ENCODE measurements at regions not wholly inside any gene's neighbourhood (a gene's known extent, or its start where the extent isn't known, plus 50 kb on each side); places are given as distances from the start of the nearest gene placed in this dataset.

DNA sequence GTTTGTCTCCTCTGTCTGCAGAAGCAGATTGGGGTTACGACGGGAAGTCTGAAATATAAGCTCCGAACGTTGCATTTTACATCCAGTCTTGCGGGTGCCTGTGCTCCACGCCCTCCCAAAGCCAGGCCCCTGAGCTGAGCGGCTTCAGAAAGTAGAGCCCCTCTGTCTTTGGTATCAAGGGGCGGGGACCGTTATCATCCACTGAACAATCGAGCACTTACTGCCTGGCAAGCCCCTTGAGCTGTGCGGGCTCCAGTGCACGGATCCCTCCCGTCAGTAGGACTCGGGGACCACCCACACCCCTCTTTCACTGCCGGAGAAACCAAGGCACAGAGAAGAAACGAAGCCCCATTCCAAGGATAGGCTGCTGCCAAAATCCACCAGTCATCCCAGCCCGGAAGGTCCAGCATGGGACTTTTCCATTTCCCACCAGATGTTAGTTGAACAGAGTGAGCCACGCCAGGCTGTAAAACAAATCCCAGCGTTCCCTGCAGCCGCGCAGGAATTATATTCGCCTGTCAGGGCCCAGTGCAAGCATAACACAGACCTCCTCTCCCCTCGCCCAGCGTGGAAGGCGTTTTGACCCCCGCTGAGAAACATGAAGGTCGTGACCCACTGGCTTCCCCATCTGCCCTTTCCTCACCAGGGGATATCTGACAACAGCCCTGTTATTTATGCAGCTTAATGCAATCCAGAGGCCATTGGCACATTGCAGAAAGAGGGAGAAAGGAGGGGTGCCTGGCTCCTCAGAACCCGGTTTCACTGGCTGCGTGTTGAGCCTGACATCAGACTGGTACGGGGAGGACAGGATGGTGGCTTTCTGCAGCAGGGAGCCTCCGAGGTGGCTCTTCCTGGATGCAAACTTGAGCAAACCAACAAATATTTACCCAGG, 212.2 kb upstream of the FOXF1 start:
- Histone ChIP-seq H3K4me3 (peak overlapping the region in 1 of 2 donors; percentile 5), H3K27me3 (no peaks in the 10 kb centered on the region), H3K27ac (no peak overlapping the region), H3K9me3 (no peaks in the 10 kb centered on the region), H3K4me1 (no peaks in the 10 kb centered on the region), H3K36me3 (ENCODE audit: low read depth, missing control alignments) (no peaks in the 10 kb centered on the region)
- TF ChIP-seq, protein P1, sequence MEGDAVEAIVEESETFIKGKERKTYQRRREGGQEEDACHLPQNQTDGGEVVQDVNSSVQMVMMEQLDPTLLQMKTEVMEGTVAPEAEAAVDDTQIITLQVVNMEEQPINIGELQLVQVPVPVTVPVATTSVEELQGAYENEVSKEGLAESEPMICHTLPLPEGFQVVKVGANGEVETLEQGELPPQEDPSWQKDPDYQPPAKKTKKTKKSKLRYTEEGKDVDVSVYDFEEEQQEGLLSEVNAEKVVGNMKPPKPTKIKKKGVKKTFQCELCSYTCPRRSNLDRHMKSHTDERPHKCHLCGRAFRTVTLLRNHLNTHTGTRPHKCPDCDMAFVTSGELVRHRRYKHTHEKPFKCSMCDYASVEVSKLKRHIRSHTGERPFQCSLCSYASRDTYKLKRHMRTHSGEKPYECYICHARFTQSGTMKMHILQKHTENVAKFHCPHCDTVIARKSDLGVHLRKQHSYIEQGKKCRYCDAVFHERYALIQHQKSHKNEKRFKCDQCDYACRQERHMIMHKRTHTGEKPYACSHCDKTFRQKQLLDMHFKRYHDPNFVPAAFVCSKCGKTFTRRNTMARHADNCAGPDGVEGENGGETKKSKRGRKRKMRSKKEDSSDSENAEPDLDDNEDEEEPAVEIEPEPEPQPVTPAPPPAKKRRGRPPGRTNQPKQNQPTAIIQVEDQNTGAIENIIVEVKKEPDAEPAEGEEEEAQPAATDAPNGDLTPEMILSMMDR (IDR thresholded peaks at IDR 0.05), result no peak
- TF ChIP-seq POLR2A (IDR thresholded peaks at IDR 0.05), result no peak
- WGBS, 2 donors, result 14 to 23% methylated on average over 27 to 31 of the region's 31 CpGs
- no peak for DNase-seq
- intact Hi-C loops (cut with DNase I; ENCODE audit: low total_unique reads), result no loop called here

DNA sequence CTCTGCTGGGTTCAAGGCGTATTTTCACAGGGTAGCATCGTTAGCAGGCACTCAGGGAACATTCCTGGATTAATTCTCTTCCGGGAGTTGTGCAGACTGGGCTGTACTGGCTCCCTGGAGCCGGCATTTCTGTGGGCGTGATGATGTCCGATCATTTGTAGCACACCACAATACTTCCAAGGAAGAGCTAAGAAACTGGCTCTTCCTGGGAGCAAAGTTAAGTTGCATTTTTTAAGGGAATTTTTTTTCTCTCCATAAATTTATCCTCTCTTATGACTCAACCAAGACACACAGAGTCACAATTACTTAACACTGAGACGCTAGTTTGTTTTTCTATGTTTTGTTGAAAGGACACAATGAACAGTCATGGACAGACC, 211.6 kb upstream of the FOXF1 start:
- H3K27me3 ChIP-seq, result no peaks in the 10 kb centered on the region
- 19 to 35% methylated on average over 7 of the region's 7 CpGs for WGBS, 2 donors
- no peak overlapping the region for H3K4me3 ChIP-seq
- no peaks in the 10 kb centered on the region for H3K4me1 ChIP-seq
- no peak overlapping the region for H3K27ac ChIP-seq
- H3K36me3 ChIP-seq (ENCODE audit: low read depth, missing control alignments), result no peaks in the 10 kb centered on the region
- no peak for TF ChIP-seq POLR2A (IDR thresholded peaks at IDR 0.05)
- TF ChIP-seq, protein P1 (IDR thresholded peaks at IDR 0.05), result no peak
- intact Hi-C loops (cut with DNase I; ENCODE audit: low total_unique reads), result no loop called here
- no peaks in the 10 kb centered on the region for H3K9me3 ChIP-seq
- DNase-seq, result no peak

DNA sequence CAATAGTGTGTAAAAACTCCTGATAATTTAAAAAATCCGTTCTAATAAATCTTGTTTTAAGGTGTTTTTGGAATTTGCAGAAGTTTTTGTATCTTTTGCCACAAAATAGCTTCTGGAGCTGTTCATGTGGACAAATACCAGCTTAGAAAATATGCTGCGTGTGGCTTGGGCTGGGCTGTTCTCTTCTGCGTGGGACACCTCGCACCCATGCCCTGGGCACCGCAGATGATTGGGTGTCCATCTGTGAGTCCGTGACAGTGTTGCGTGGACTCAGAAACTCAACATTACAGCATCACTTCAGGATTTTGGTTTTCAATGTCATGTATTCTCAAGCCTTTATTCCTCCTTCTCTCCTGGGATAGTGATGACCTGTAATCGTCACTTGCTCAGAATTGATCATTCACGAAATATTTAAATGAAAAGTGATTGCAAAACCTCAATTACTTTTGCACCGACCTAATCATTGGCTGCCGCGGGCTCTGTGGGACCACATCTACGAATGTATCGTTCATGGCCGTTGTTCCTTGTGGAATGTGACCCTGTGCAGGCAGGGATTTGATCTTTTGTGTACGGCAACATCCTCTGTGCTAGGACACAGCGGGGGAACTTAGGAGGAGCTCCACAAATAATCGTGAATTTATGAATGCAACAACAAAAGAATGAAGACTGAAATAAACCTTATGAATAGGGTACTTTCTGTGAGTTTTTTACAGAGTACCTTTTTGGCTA, 210.3 kb upstream of the FOXF1 start:
- intact Hi-C loops (cut with DNase I; ENCODE audit: low total_unique reads), result no loop called here
- no peaks in the 10 kb centered on the region for H3K27me3 ChIP-seq
- H3K27ac ChIP-seq, result no peak overlapping the region
- H3K4me1 ChIP-seq, result no peaks in the 10 kb centered on the region
- no peak for DNase-seq
- no peaks in the 10 kb centered on the region for H3K36me3 ChIP-seq (ENCODE audit: low read depth, missing control alignments)
- no peak overlapping the region for H3K4me3 ChIP-seq
- no peak for TF ChIP-seq POLR2A (IDR thresholded peaks at IDR 0.05)
- TF ChIP-seq, protein P1 (IDR thresholded peaks at IDR 0.05), result no peak
- WGBS, 2 donors, result 79 to 84% methylated on average over 18 of the region's 18 CpGs
- no peaks in the 10 kb centered on the region for H3K9me3 ChIP-seq

DNA sequence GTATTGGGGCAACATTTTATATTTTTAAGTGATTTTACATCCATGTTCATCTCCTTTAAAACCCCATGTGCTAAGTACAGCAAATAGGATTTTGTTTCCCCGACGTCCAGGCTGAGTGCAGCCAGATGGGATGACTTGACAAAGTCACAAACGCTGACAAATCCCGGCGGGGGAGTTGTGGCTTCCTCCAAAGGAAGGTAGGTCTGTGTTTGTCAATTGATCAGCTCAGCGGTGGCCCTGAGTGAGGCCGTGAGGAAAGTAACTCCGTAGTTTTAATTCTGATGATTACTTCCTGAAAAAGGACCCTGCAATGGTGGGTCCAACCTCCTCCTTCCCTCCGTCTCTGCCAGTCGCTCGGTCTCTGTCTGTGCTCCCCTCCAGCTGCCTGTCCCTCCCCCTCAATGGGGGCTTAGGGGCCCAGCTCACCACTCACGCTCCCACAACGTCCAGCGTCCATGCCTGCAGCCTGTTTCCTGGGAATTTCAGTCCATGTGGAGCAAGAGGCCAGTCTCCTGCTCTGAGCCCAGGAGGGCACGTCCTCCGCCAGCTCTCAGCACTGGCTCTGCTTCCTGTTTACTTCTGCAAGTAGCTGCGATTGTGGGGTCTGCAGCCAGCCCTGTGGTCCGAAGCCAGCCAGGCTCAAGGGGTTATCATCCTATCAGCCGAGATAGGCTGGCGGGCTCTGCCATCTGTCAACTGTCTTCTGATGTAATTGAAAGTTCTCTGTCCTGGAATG, 209.4 kb upstream of the FOXF1 start:
- no peaks in the 10 kb centered on the region for H3K27me3 ChIP-seq
- intact Hi-C loops (cut with DNase I; ENCODE audit: low total_unique reads), result no loop called here
- DNase-seq, result no peak

More for the DNA sequence above, 209.4 kb upstream of the FOXF1 start:
- Histone ChIP-seq H3K9me3 (no peaks in the 10 kb centered on the region), H3K4me1 (no peaks in the 10 kb centered on the region), H3K36me3 (ENCODE audit: low read depth, missing control alignments) (no peaks in the 10 kb centered on the region), H3K4me3 (no peak overlapping the region), H3K27ac (no peak overlapping the region)
- no peak for TF ChIP-seq POLR2A (IDR thresholded peaks at IDR 0.05)
- TF ChIP-seq, protein P1 (IDR thresholded peaks at IDR 0.05), result no peak
- 55 to 72% methylated on average over 19 to 20 of the region's 20 CpGs for WGBS, 2 donors

All from testis (tissue), 2 donors.